ENCODE measurements at regions not wholly inside any gene's neighbourhood (a gene's known extent, or its start where the extent isn't known, plus 50 kb on each side); places are given as distances from the start of the nearest gene placed in this dataset.

- TF ChIP-seq ZNF8 (CRISPR knock-in tag; IDR thresholded peaks at IDR 0.05) (no peak), RARB (CRISPR knock-in tag; IDR thresholded peaks at IDR 0.05) (no peak), TOX (CRISPR knock-in tag; IDR thresholded peaks at IDR 0.05; ENCODE audit: borderline replicate concordance) (no peak), SNAI2 (CRISPR knock-in tag; IDR thresholded peaks at IDR 0.05) (no peak), TSHZ2 (CRISPR knock-in tag; IDR thresholded peaks at IDR 0.05) (no peak), ZC3H10 (CRISPR knock-in tag; IDR thresholded peaks at IDR 0.05) (no peak), ARNTL (CRISPR knock-in tag; IDR thresholded peaks at IDR 0.05; ENCODE audit: borderline replicate concordance, low read depth) (no peak), PATZ1 (CRISPR knock-in tag; IDR thresholded peaks at IDR 0.05; ENCODE audit: borderline replicate concordance) (no peak), CSRNP3 (CRISPR knock-in tag; IDR thresholded peaks at IDR 0.05) (no peak), GLIS3 (CRISPR knock-in tag; IDR thresholded peaks at IDR 0.05) (no peak)
- ATAC-seq: no peak
Observed at GRCh38 chr2:144995482-144995881, 475.6 kb upstream of the ZEB2 start.

- peak; percentile 27; the same call in 1 of the 3 replicates for ATAC-seq
- TF ChIP-seq BACH2 (CRISPR knock-in tag; IDR thresholded peaks at IDR 0.05; ENCODE audit: borderline replicate concordance): no peak
- no peak for TF ChIP-seq ZC3H10 (CRISPR knock-in tag; IDR thresholded peaks at IDR 0.05)
- no peak for TF ChIP-seq CSDC2 (CRISPR knock-in tag; IDR thresholded peaks at IDR 0.05)
- TF ChIP-seq ZNF8 (CRISPR knock-in tag; IDR thresholded peaks at IDR 0.05): no peak
- TF ChIP-seq SNAI2 (CRISPR knock-in tag; IDR thresholded peaks at IDR 0.05): no peak
- TF ChIP-seq POU6F1 (CRISPR knock-in tag; IDR thresholded peaks at IDR 0.05; ENCODE audit: borderline replicate concordance, low read depth): no peak
Observed at GRCh38 chr2:144990661-144991060, 470.7 kb upstream of the ZEB2 start.

- no peak; the same call in 2 of the 3 replicates for ATAC-seq
- TF ChIP-seq POU6F1 (CRISPR knock-in tag; IDR thresholded peaks at IDR 0.05; ENCODE audit: borderline replicate concordance, low read depth): no peak
- no peak for TF ChIP-seq ISL1 (CRISPR knock-in tag; IDR thresholded peaks at IDR 0.05)
- TF ChIP-seq OSR1 (CRISPR knock-in tag; IDR thresholded peaks at IDR 0.05): no peak
- TF ChIP-seq ZNF70 (CRISPR knock-in tag; IDR thresholded peaks at IDR 0.05): no peak
- no peak for TF ChIP-seq ZNF565 (CRISPR knock-in tag; conservative IDR thresholded peaks at IDR 0.05; ENCODE audit: low read depth)
- TF ChIP-seq CSRNP3 (CRISPR knock-in tag; IDR thresholded peaks at IDR 0.05): no peak
- no peak for TF ChIP-seq ZNF8 (CRISPR knock-in tag; IDR thresholded peaks at IDR 0.05)
- no peak for TF ChIP-seq PPARA (CRISPR knock-in tag; IDR thresholded peaks at IDR 0.05; ENCODE audit: borderline replicate concordance)
- no peak for TF ChIP-seq GLIS3 (CRISPR knock-in tag; IDR thresholded peaks at IDR 0.05)
- no peak for TF ChIP-seq ESRRG (CRISPR knock-in tag; IDR thresholded peaks at IDR 0.05)
- no peak for TF ChIP-seq CSDC2 (CRISPR knock-in tag; IDR thresholded peaks at IDR 0.05)
- no peak for TF ChIP-seq CREB5 (CRISPR knock-in tag; IDR thresholded peaks at IDR 0.05; ENCODE audit: low read depth)
- TF ChIP-seq TCF4 (CRISPR knock-in tag; IDR thresholded peaks at IDR 0.05; ENCODE audit: borderline replicate concordance): no peak
- no peak for TF ChIP-seq ARNTL (CRISPR knock-in tag; IDR thresholded peaks at IDR 0.05; ENCODE audit: borderline replicate concordance, low read depth)
Observed at GRCh38 chr2:144989579-144990270, 469.8 kb upstream of the ZEB2 start.
